Neural progenitor cell (in vitro differentiated cells): ENCODE measurements at regions not wholly inside any gene's neighbourhood (a gene's known extent, or its start where the extent isn't known, plus 50 kb on each side); places are given as distances from the start of the nearest gene placed in this dataset.

ENCODE experiments used
- DNase-seq: peaks from one replicate; pipeline ENCODE4 v3.0.0-alpha.2; 2016; ENCODE audit warnings: low spot score
- H2AFZ ChIP-seq: fragments of 200-600 bp; sonication (generic); replicated peaks from 2 replicates; pipeline ENCODE4 v1.6.1; 2016; ENCODE audit warnings: antibody characterized with exemption
- H3F3A ChIP-seq: fragments of 200-600 bp; sonication (generic); 2 replicates; pipeline ENCODE4 v1.6.1; 2016; ENCODE audit warnings: antibody characterized with exemption, low read depth
- H3K27ac ChIP-seq: fragments of 200-600 bp; sonication (generic); 2 replicates; pipeline ENCODE4 v1.5.1; 2016; ENCODE audit warnings: mild to moderate bottlenecking
- H3K27me3 ChIP-seq: fragments of 200-600 bp; sonication (generic); 2 replicates; pipeline ENCODE4 v1.6.1; 2016; ENCODE audit warnings: mild to moderate bottlenecking, moderate library complexity
- H3K36me3 ChIP-seq: fragments of 200-600 bp; sonication (generic); 2 replicates; pipeline ENCODE4 v1.5.1; 2016
- H3K4me1 ChIP-seq: fragments of 200-600 bp; sonication (generic); 2 replicates; pipeline ENCODE4 v1.6.1; 2016; ENCODE audit warnings: mixed run types
- H3K4me2 ChIP-seq: fragments of 200-600 bp; sonication (generic); 2 replicates; pipeline ENCODE4 v1.6.1; 2016
- H3K4me3 ChIP-seq: fragments of 200-600 bp; sonication (generic); 2 replicates; pipeline ENCODE4 v1.5.1; 2016
- H3K79me2 ChIP-seq: fragments of 200-600 bp; sonication (generic); 2 replicates; pipeline ENCODE4 v1.6.1; 2016; ENCODE audit warnings: low read depth
- H3K9ac ChIP-seq: fragments of 200-600 bp; sonication (generic); 2 replicates; pipeline ENCODE4 v1.6.1; 2016
- H3K9me3 ChIP-seq: fragments of 200-600 bp; sonication (generic); 2 replicates; pipeline ENCODE4 v1.5.1; 2016; ENCODE audit warnings: low read depth
- H4K20me1 ChIP-seq: fragments of 200-600 bp; sonication (generic); 2 replicates; pipeline ENCODE4 v1.6.1; 2016; ENCODE audit warnings: low read depth
- H3K27ac Mint-ChIP-seq: 3 replicates; pipeline ENCODE4 v1.8.0; 2021; ENCODE audit warnings: mixed read lengths
- H3K27me3 Mint-ChIP-seq: 2 replicates; pipeline ENCODE4 v1.8.0; 2022; ENCODE audit warnings: low read depth, mild to moderate bottlenecking, inconsistent platforms, moderate library complexity, mixed read lengths; ENCODE audit not compliant: insufficient read depth
- H3K36me3 Mint-ChIP-seq: 3 replicates; pipeline ENCODE4 v1.8.0; 2021; ENCODE audit warnings: mixed read lengths
- H3K4me1 Mint-ChIP-seq: 3 replicates; pipeline ENCODE4 v1.8.0; 2021; ENCODE audit warnings: mixed read lengths
- H3K4me3 Mint-ChIP-seq: 3 replicates; pipeline ENCODE4 v1.8.0; 2021; ENCODE audit warnings: mild to moderate bottlenecking, moderate library complexity, mixed read lengths
- H3K9me3 Mint-ChIP-seq: 3 replicates; pipeline ENCODE4 v1.8.0; 2020; ENCODE audit warnings: mixed read lengths
- CTCF ChIP-seq: fragments of 200-600 bp; sonication (generic); IDR thresholded peaks from 2 replicates; pipeline ENCODE4 v1.5.1; 2017; ENCODE audit warnings: antibody characterized with exemption, mild to moderate bottlenecking
- EZH2 ChIP-seq: fragments of 200-600 bp; sonication (generic); IDR thresholded peaks from 2 replicates; pipeline ENCODE4 v1.6.1; 2017; ENCODE audit warnings: antibody characterized with exemption, mild to moderate bottlenecking, moderate library complexity
- EZH2phosphoT487 ChIP-seq: fragments of 200-600 bp; sonication (generic); IDR thresholded peaks from 2 replicates; pipeline ENCODE4 v1.6.1; 2017; ENCODE audit warnings: antibody characterized with exemption

GRCh38 chr2:198498048-198498447 is 693.7 kb downstream of the PLCL1 start:
- H3K27me3 Mint-ChIP-seq = no peaks in the 10 kb centered on the region
- no peak for TF ChIP-seq CTCF
- TF ChIP-seq EZH2phosphoT487 = no peak
- no peak for TF ChIP-seq EZH2

GRCh38 chr2:198494931-198495330 is 690.5 kb downstream of the PLCL1 start:
- Histone ChIP-seq H3K9ac (no peak overlapping the region), H3K4me3 (no peak overlapping the region), H3K79me2 (no peaks in the 10 kb centered on the region), H4K20me1 (no peaks in the 10 kb centered on the region), H3K4me1 (no peaks in the 10 kb centered on the region), H3K9me3 (no peaks in the 10 kb centered on the region), H2AFZ (no peak overlapping the region), H3K27ac (no peak overlapping the region), H3K4me2 (no peak overlapping the region), H3K27me3 (no peaks in the 10 kb centered on the region), H3F3A (no peaks in the 10 kb centered on the region), H3K36me3 (no peaks in the 10 kb centered on the region)
- Mint-ChIP-seq H3K4me1 (peaks cover 6% of the 10 kb centered on the region), H3K27me3 (no peaks in the 10 kb centered on the region), H3K4me3 (no peak overlapping the region), H3K36me3 (no peaks in the 10 kb centered on the region), H3K27ac (no peak overlapping the region), H3K9me3 (no peaks in the 10 kb centered on the region)
- DNase-seq = no peak
- TF ChIP-seq EZH2phosphoT487 = no peak
- no peak for TF ChIP-seq CTCF
- TF ChIP-seq EZH2 = no peak

More at GRCh38 chr2:198498048-198498447, 693.7 kb downstream of the PLCL1 start:
- H4K20me1 ChIP-seq = no peaks in the 10 kb centered on the region
- Mint-ChIP-seq H3K36me3 (no peaks in the 10 kb centered on the region), H3K27ac (no peak overlapping the region), H3K4me1 (peaks cover 6% of the 10 kb centered on the region), H3K9me3 (no peaks in the 10 kb centered on the region), H3K4me3 (no peak overlapping the region)
- no peaks in the 10 kb centered on the region for H3K36me3 ChIP-seq
- H3F3A ChIP-seq = no peaks in the 10 kb centered on the region
- DNase-seq = no peak
- no peak overlapping the region for H3K9ac ChIP-seq
- H3K27me3 ChIP-seq = no peaks in the 10 kb centered on the region
- H3K4me3 ChIP-seq = no peak overlapping the region
- H3K9me3 ChIP-seq = no peaks in the 10 kb centered on the region
- no peak overlapping the region for H3K27ac ChIP-seq
- no peaks in the 10 kb centered on the region for H3K79me2 ChIP-seq
- no peak overlapping the region for H2AFZ ChIP-seq
- H3K4me2 ChIP-seq = no peak overlapping the region
- no peaks in the 10 kb centered on the region for H3K4me1 ChIP-seq

GRCh38 chr2:198490748-198491147 is 686.4 kb downstream of the PLCL1 start:
- Histone ChIP-seq H3K79me2 (no peaks in the 10 kb centered on the region), H3K4me2 (no peak overlapping the region), H2AFZ (no peak overlapping the region), H3K4me1 (no peaks in the 10 kb centered on the region), H3F3A (no peaks in the 10 kb centered on the region), H3K27me3 (no peaks in the 10 kb centered on the region), H3K9ac (no peak overlapping the region), H3K36me3 (no peaks in the 10 kb centered on the region), H4K20me1 (no peaks in the 10 kb centered on the region), H3K9me3 (no peaks in the 10 kb centered on the region), H3K4me3 (no peak overlapping the region), H3K27ac (no peak overlapping the region)
- Mint-ChIP-seq H3K36me3 (no peaks in the 10 kb centered on the region), H3K4me3 (no peak overlapping the region), H3K27ac (no peak overlapping the region), H3K9me3 (no peaks in the 10 kb centered on the region), H3K4me1 (no peaks in the 10 kb centered on the region), H3K27me3 (no peaks in the 10 kb centered on the region)
- TF ChIP-seq EZH2phosphoT487 (no peak), EZH2 (no peak)
- no peak for DNase-seq

GRCh38 chr2:198488964-198489363 is 684.6 kb downstream of the PLCL1 start:
- no peak overlapping the region for H3K27ac ChIP-seq
- Mint-ChIP-seq H3K27ac (no peak overlapping the region), H3K27me3 (no peaks in the 10 kb centered on the region), H3K9me3 (no peaks in the 10 kb centered on the region), H3K4me1 (no peaks in the 10 kb centered on the region), H3K4me3 (no peak overlapping the region), H3K36me3 (no peaks in the 10 kb centered on the region)
- TF ChIP-seq EZH2 (no peak), EZH2phosphoT487 (no peak), CTCF (no peak)
- no peaks in the 10 kb centered on the region for H3K79me2 ChIP-seq
- no peaks in the 10 kb centered on the region for H3K4me1 ChIP-seq
- no peaks in the 10 kb centered on the region for H3K27me3 ChIP-seq
- no peak overlapping the region for H3K9ac ChIP-seq
- no peaks in the 10 kb centered on the region for H4K20me1 ChIP-seq
- H3K36me3 ChIP-seq = no peaks in the 10 kb centered on the region
- no peak overlapping the region for H2AFZ ChIP-seq
- no peaks in the 10 kb centered on the region for H3K9me3 ChIP-seq
- DNase-seq = no peak
- H3K4me3 ChIP-seq = no peak overlapping the region
- no peak overlapping the region for H3K4me2 ChIP-seq
- no peaks in the 10 kb centered on the region for H3F3A ChIP-seq
